SK-MEL-5 (cell line): ENCODE measurements at regions not wholly inside any gene's neighbourhood (a gene's known extent, or its start where the extent isn't known, plus 50 kb on each side); places are given as distances from the start of the nearest gene placed in this dataset.
"Not testable (repeated sequence)": the region's sequence is repeated elsewhere in the genome, so short reads cannot be mapped to it uniquely, and the experiment has no call there.

ENCODE experiments used
- DNase-seq: peaks from one replicate; pipeline ENCODE4 v3.0.0-alpha.2; 2016; ENCODE audit warnings: low read depth, low spot score
- in situ Hi-C: cut with HindIII; loops from 2 replicates; pipeline ENCODE4 v1.10.0; 2016; ENCODE audit warnings: low sequenced_read_pairs, high pct_unique_total_duplicates, low pct_unique_long_range_greater_than_20kb

GRCh38 chr4:81799371-81799770 lies 327.7 kb upstream of the RASGEF1B start:
- in situ Hi-C loops, result no loop called here

DNA sequence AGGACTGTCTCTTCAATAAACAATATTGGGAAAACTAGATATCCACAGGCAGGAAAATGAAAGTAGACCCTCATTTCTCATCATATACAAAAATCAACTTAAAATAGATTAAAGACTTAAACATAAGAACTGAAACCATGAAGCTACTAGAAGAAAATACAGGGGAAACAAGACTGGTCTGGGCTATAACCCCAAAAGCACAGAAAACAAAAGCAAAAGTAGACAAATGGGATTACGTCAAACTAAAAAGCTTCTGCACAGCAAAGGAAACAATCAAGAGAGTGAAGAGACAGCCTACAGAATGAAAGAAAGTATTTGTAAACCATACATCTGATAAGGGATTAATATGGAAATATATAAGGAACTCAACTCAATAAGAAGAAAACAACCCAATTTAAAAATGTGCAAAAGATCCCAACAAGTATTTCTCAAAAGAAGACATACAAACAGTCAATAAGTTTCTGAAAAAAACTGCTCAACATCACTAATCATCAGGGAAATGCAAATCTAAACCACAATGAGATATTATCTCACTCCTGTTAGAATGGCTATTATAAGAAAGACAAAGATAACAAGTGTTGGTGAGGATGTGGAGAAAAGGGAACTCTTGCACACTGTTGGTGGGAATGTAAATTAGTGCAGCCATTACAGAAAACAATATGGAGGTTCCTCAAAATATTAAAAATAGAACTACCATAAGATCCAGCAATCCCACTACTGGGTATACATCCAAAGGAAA lies 325.3 kb upstream of the RASGEF1B start:
- DNase-seq, result no peak
- in situ Hi-C loops, result no loop called here

More at GRCh38 chr4:81799371-81799770, 327.7 kb upstream of the RASGEF1B start:
- no peak for DNase-seq

- in situ Hi-C loops, result no loop called here
- DNase-seq, result no peak
These were observed 320.8 kb upstream of the RASGEF1B start for GRCh38 chr4:81792521-81792920.

DNA sequence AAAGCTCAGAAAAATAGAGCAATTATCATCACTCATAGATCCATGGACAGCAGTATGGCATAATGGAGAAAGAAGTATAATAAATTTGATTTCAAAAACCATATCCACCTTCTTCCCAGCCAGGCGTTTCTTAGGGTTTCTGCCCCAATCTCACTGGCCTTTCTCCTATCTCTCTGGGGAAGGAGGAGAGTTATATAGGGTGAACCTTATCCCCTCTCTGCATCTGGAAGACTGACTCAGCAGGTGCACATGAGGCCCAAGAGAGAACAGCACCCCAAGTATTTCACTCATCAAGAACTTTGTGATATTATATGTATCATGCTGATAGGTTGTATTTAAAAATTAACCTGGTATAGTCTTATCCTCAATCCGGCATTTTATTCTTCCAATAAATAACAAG lies 318.8 kb upstream of the RASGEF1B start:
- DNase-seq, result no peak
- in situ Hi-C loops, result no loop called here

DNA sequence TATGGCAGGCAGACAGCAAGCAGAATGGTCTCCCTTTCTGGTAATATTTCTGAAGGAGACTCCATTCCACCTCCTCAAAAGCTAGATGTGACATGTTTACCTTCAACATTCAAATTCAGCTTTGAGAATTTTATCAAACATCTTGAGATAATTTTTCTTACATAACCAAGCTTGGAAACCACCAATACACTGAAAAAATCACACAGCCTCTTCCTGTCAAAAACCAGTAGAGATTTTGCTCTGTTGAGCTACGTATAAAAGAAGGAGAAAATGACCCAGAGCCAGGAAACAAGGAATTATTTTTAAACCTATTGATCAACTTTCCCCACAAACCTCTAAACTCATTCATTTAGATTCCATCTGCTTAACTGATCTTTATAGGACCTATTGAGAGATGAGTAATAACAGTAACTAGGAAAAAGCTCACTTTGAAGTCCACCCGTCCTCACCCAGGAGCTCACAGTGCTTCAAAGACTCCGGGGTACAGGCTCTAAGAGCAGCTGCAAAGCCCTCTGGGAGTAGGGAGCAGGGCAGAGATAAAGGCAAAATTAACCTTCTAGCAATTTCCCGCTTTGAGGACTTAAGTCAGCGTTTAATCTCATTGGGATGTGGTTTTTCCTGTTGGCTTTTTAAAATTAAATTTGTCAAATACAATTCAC lies 318.2 kb upstream of the RASGEF1B start:
- DNase-seq, result no peak
- in situ Hi-C loops, result no loop called here

DNA sequence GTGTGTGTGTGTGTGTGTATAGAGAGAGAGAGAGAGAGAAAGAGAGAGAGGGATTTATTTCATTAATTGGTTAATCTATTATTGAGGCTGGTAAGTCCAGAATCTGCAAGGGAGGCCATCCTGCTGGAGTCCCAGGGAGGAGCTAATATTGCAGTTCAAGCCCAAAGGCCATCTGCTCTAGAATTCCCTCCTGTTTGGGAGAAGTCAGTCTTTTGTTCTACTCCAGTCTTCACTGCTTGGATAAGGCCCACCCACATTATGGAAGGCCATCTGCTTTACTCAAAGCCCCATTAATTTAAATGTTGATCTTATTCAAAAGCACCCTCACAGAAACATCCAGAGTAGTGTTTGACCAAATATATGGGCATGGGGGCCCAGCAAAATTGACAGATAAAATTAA lies 317.5 kb upstream of the RASGEF1B start:
- in situ Hi-C loops, result no loop called here

DNA sequence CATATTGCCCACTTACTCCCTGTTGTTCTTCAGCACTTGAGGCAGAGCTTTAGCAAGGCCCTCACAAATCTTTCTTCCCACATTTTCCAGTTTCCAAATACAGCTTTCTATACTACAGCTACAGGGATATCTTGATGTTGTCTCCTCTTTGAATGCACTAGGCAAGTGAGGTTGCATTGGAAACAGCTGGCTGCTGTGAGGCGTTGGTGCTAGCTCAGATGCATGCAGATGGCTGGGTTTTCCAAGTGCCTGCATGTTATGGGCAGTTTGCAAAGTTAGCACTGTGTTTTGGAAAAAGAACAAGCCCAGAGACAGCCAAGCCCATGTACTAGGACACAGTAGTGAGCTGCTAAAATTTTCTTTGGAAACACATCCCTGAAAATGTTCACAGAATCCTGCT lies 315.1 kb upstream of the RASGEF1B start:
- DNase-seq, result no peak
- in situ Hi-C loops, result no loop called here

More for the DNA sequence above, 317.5 kb upstream of the RASGEF1B start:
- no peak for DNase-seq

GRCh38 chr4:81786063-81786763 lies 314.5 kb upstream of the RASGEF1B start:
- DNase-seq, result no peak
- in situ Hi-C loops, result no loop called here

- no peak for DNase-seq
- in situ Hi-C loops, result no loop called here
These were observed 313.6 kb upstream of the RASGEF1B start for GRCh38 chr4:81785338-81785737.

DNA sequence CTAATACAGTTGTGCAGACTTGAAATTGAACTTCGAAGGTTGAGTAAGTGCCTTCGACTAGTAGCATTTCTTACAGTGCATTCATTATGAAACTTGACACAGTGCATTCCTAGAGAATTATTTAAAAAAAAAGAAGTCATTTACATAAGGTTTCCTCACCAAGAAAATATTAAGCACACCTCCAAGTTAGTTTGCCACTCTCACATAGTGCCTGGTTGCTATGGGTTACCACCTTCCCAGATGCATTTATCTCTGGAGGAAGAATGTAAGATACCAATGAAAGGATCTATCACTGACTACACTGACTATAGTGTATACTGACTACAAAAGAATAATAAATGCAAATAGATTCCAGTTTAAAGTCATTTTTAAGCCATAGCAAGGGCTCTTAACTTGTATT lies 311.9 kb upstream of the RASGEF1B start:
- in situ Hi-C loops, result no loop called here
- DNase-seq, result no peak

DNA sequence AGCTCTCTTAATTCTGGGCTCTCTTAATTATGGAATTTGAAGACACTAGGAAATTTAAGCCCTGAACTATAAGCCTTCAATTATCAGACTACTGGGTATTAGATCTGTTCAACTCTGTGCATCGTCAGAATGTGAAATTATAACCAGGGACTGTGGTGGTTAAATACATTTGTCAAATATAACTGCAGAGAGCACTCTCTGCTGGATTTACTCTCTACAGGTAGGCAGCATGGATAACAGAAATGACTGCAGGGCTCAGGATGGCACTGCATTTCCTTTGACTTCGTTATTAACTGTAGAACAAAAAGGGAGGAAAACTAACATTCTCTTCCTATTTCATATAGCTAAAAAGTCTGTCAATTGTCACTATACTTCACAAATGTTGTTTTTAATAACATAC lies 310.1 kb upstream of the RASGEF1B start:
- no peak for DNase-seq
- in situ Hi-C loops, result no loop called here

- DNase-seq, in situ Hi-C loops: not testable (repeated sequence)
These were observed 306.0 kb upstream of the RASGEF1B start for GRCh38 chr4:81777718-81778117.

DNA sequence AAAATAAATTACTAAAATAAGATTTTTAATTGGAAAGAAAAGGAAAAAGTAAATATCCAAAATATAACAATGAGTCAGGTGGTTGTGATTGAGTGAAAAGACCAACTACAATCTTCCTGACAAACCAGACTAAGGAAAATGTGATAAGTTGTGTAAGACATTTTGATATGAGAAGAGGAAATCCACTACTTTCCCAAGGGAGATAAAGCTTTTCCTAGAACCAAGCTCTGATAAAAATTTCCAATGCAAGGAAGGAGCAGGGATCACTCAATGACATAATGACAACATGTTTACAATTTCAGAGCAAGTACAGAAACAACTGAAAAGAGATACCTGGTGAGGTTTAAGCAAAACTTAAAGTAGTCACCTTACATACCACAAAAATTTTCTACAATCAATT lies 305.1 kb upstream of the RASGEF1B start:
- no peak for DNase-seq
- in situ Hi-C loops, result no loop called here

GRCh38 chr4:81773557-81773956 lies 301.9 kb upstream of the RASGEF1B start:
- in situ Hi-C loops, result no loop called here

GRCh38 chr4:81771721-81772120 lies 300.0 kb upstream of the RASGEF1B start:
- no peak for DNase-seq
- in situ Hi-C loops, result no loop called here

More at GRCh38 chr4:81773557-81773956, 301.9 kb upstream of the RASGEF1B start:
- no peak for DNase-seq

GRCh38 chr4:81769244-81769643 lies 297.5 kb upstream of the RASGEF1B start:
- in situ Hi-C loops, result no loop called here
- no peak for DNase-seq

- in situ Hi-C loops, result no loop called here
- no peak for DNase-seq
These were observed 287.0 kb upstream of the RASGEF1B start for GRCh38 chr4:81758574-81759264.

DNA sequence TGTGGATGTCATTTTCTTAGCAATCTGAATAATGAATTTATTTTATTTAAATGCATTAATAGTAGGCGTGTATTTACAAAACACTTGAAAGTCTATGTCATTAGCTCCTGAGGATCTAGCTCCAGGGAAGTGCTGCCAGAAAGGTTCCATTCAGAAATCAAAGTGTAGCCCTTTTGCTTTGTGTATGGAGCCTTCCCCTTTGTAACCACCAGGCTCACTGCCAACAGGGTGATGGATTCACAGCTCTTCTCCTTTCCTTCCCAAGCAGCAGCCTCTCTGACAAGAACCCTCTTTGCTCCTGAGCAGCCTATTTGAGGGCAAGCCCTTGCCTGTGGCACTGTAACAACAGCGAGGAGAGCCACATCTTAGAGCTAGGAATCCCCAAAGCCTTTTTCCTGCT lies 286.0 kb upstream of the RASGEF1B start:
- DNase-seq, result no peak
- in situ Hi-C loops, result no loop called here
